SU-DHL-6 (cell line): ENCODE measurements at regions not wholly inside any gene's neighbourhood (a gene's known extent, or its start where the extent isn't known, plus 50 kb on each side); places are given as distances from the start of the nearest gene placed in this dataset.

ENCODE experiments used
- H2AFZ ChIP-seq: fragments of 200-600 bp; sonication (generic); 2 replicates; pipeline ENCODE4 v1.6.1; 2014; ENCODE audit warnings: low read depth, mild to moderate bottlenecking, moderate library complexity, mixed read lengths, antibody characterized with exemption, low read length; ENCODE audit not compliant: severe bottlenecking
- H3F3A ChIP-seq: fragments of 200-600 bp; shearing (Covaris generic); 2 replicates; pipeline ENCODE4 v1.6.0; 2016; ENCODE audit warnings: antibody characterized with exemption, mild to moderate bottlenecking; ENCODE audit not compliant: insufficient read depth
- H3K27ac ChIP-seq: fragments of 200-600 bp; sonication (generic); 2 replicates; pipeline ENCODE4 v1.5.1; 2016; ENCODE audit warnings: low read depth, mild to moderate bottlenecking, low read length, moderate library complexity, mixed read lengths
- H3K27me3 ChIP-seq: fragments of 200-600 bp; sonication (generic), shearing (Covaris generic); 2 replicates; pipeline ENCODE4 v1.6.0; 2014; ENCODE audit warnings: mild to moderate bottlenecking, low read length
- H3K36me3 ChIP-seq: fragments of 200-600 bp; sonication (generic); 2 replicates; pipeline ENCODE4 v1.6.1; 2014; ENCODE audit warnings: mild to moderate bottlenecking, low read length, mixed read lengths
- H3K4me2 ChIP-seq: fragments of 300-600, 200-600 bp; shearing (Covaris generic), sonication (generic); 2 replicates; pipeline ENCODE4 v1.6.0; 2014; ENCODE audit warnings: low read length, low read depth, mild to moderate bottlenecking; ENCODE audit not compliant: poor library complexity, severe bottlenecking
- H3K4me3 ChIP-seq: fragments of 200-600 bp; sonication (generic); 2 replicates; pipeline ENCODE4 v1.5.1; 2014; ENCODE audit warnings: antibody characterized with exemption, low read length, mild to moderate bottlenecking, mixed read lengths; ENCODE audit not compliant: insufficient read depth, poor library complexity, severe bottlenecking
- H3K79me2 ChIP-seq: fragments of 200-600 bp; sonication (generic); 2 replicates; pipeline ENCODE4 v1.6.1; 2014; ENCODE audit warnings: mild to moderate bottlenecking, low read length, moderate library complexity; ENCODE audit not compliant: insufficient read depth
- H3K9ac ChIP-seq: fragments of 200-600 bp; sonication (generic); 2 replicates; pipeline ENCODE4 v1.7.0; 2014; ENCODE audit warnings: mild to moderate bottlenecking, low read length
- H3K9me2 ChIP-seq: fragments of 200-600 bp; sonication (generic); replicated peaks from 2 replicates; pipeline ENCODE4 v1.6.1; 2014; ENCODE audit warnings: low read length; ENCODE audit not compliant: insufficient read depth
- H3K9me3 ChIP-seq: fragments of 200-600 bp; sonication (generic); 2 replicates; pipeline ENCODE4 v1.6.1; 2014; ENCODE audit warnings: low read length, mixed read lengths; ENCODE audit not compliant: insufficient read depth
- H4K20me1 ChIP-seq: fragments of 200-600 bp; sonication (generic); 2 replicates; pipeline ENCODE4 v1.6.1; 2014; ENCODE audit warnings: low read depth, mild to moderate bottlenecking, antibody characterized with exemption, low read length, moderate library complexity, mixed read lengths
- EZH2phosphoT487 ChIP-seq: fragments of 200-600 bp; sonication (generic), shearing (Covaris generic); conservative IDR thresholded peaks from 2 replicates; pipeline ENCODE4 v1.6.1; 2018; ENCODE audit warnings: mild to moderate bottlenecking, antibody characterized with exemption, low read length, moderate library complexity, mixed read lengths
- TF ChIP-seq, protein P1 (sequence below): fragments of 200-600 bp; sonication (generic); IDR thresholded peaks from one replicate; pipeline ENCODE4 v1.5.1; 2017; ENCODE audit warnings: antibody characterized with exemption, mild to moderate bottlenecking, low read length, moderate library complexity; ENCODE audit not compliant: insufficient read depth, poor library complexity, severe bottlenecking

DNA sequence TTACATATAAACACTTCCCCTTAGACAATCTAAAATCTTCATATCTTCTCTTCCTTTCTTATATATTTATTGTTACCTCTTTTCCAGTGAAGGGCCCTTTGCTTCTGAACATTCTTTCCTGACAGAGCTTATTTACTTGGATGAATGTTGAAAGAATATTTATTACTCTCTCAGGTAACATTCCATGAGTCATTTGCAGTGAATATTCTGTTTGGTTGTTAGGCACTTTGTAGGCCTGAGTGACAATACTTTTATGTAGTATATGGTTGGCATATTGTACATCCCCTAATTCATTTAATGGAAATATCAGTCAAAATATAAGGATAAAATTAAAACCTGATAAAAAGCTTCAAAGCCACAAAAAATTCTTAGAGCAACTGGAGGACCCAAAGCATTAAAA lies 260.9 kb upstream of the KCNMB2 start:
- Histone ChIP-seq H3K27ac (no peak overlapping the region), H3K4me2 (no peak overlapping the region), H2AFZ (no peak overlapping the region), H3K9ac (no peak overlapping the region), H3K36me3 (no peaks in the 10 kb centered on the region), H3K9me2 (no peaks in the 10 kb centered on the region), H3F3A (no peaks in the 10 kb centered on the region), H3K4me3 (no peak overlapping the region), H3K9me3 (no peaks in the 10 kb centered on the region), H3K79me2 (no peaks in the 10 kb centered on the region), H3K27me3 (no peaks in the 10 kb centered on the region), H4K20me1 (no peaks in the 10 kb centered on the region)
- TF ChIP-seq, protein P1, sequence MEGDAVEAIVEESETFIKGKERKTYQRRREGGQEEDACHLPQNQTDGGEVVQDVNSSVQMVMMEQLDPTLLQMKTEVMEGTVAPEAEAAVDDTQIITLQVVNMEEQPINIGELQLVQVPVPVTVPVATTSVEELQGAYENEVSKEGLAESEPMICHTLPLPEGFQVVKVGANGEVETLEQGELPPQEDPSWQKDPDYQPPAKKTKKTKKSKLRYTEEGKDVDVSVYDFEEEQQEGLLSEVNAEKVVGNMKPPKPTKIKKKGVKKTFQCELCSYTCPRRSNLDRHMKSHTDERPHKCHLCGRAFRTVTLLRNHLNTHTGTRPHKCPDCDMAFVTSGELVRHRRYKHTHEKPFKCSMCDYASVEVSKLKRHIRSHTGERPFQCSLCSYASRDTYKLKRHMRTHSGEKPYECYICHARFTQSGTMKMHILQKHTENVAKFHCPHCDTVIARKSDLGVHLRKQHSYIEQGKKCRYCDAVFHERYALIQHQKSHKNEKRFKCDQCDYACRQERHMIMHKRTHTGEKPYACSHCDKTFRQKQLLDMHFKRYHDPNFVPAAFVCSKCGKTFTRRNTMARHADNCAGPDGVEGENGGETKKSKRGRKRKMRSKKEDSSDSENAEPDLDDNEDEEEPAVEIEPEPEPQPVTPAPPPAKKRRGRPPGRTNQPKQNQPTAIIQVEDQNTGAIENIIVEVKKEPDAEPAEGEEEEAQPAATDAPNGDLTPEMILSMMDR, result no peak
- no peak for TF ChIP-seq EZH2phosphoT487

DNA sequence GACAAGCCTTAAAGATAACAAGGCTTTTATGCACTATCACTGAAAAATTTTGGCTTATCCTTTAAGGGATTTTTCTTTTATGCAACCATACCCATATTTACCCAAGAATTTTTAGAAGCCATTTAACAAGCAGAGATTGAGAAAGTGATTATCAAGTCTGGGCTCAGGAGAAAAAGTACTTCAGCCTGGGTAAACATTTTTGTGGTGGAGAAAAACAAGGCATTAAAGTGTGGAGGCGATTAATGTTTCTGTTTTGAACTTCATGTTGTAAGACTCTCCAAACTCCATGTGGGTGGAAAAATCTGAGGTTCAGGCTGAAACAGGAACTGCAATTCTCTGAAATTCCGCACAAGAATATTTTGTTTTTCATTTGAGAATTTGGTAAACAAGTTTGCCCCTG lies 260.4 kb upstream of the KCNMB2 start:
- TF ChIP-seq EZH2phosphoT487, result no peak
- TF ChIP-seq, protein P1, result no peak
- no peaks in the 10 kb centered on the region for H3K9me2 ChIP-seq
- no peak overlapping the region for H3K4me3 ChIP-seq
- H3K36me3 ChIP-seq, result no peaks in the 10 kb centered on the region
- H3K9me3 ChIP-seq, result no peaks in the 10 kb centered on the region
- no peaks in the 10 kb centered on the region for H3F3A ChIP-seq
- H3K27ac ChIP-seq, result no peak overlapping the region
- H4K20me1 ChIP-seq, result no peaks in the 10 kb centered on the region
- no peaks in the 10 kb centered on the region for H3K27me3 ChIP-seq
- H2AFZ ChIP-seq, result no peak overlapping the region
- no peak overlapping the region for H3K4me2 ChIP-seq
- H3K79me2 ChIP-seq, result no peaks in the 10 kb centered on the region
- no peak overlapping the region for H3K9ac ChIP-seq

DNA sequence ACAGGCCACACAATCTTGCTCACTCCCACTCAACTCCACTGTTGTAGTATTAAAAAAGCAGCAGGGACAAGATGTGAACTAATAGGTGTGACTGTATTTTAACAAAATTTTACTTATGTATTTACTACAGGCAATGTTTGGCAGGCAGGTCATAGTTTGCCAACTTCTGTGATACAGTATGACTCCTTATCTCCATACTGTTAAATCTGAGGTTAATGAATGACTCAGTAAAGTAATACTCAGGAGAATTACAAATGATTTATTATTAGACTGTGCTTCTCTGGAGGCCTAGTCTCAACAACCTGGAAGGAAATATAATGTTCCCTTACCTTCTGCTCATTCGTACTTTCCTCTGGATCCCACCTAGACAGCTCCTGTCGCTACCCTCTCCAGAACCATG lies 258.6 kb upstream of the KCNMB2 start:
- TF ChIP-seq, protein P1, result no peak
- TF ChIP-seq EZH2phosphoT487, result no peak
- H3K27ac ChIP-seq, result no peak overlapping the region
- no peaks in the 10 kb centered on the region for H3K79me2 ChIP-seq
- H3K27me3 ChIP-seq, result no peaks in the 10 kb centered on the region
- no peak overlapping the region for H3K4me3 ChIP-seq
- no peak overlapping the region for H2AFZ ChIP-seq
- H3K9me3 ChIP-seq, result no peaks in the 10 kb centered on the region
- H3K9me2 ChIP-seq, result no peaks in the 10 kb centered on the region
- no peak overlapping the region for H3K4me2 ChIP-seq
- no peak overlapping the region for H3K9ac ChIP-seq
- no peaks in the 10 kb centered on the region for H4K20me1 ChIP-seq
- no peaks in the 10 kb centered on the region for H3K36me3 ChIP-seq
- no peaks in the 10 kb centered on the region for H3F3A ChIP-seq
